Bronchial epithelial cell (primary cell): ENCODE measurements at regions not wholly inside any gene's neighbourhood (a gene's known extent, or its start where the extent isn't known, plus 50 kb on each side); places are given as distances from the start of the nearest gene placed in this dataset.
A peak's percentile ranks its signal among the peaks of the same experiment; 100 is the strongest.

Source experiments
- DNase-seq: peaks from one replicate; pipeline ENCODE4 v3.0.0-alpha.2; 2010; ENCODE audit warnings: low read depth
- FAIRE-seq: peaks from 2 replicates; lab custom pipeline; 2011; peaks lifted over from hg19 to GRCh38; lab: Jason Lieb, UNC
- H3K27me3 ChIP-seq: 2 replicates; pipeline ENCODE4 v1.5.1; 2011; ENCODE audit warnings: low read length; ENCODE audit not compliant: control insufficient read depth, insufficient read depth
- H3K36me3 ChIP-seq: 2 replicates; pipeline ENCODE4 v1.5.1; 2011; ENCODE audit warnings: low read length; ENCODE audit not compliant: control insufficient read depth, insufficient read depth
- H3K4me3 ChIP-seq: 2 replicates; pipeline ENCODE4 v1.5.1; 2011; ENCODE audit warnings: mild to moderate bottlenecking, low read depth, low read length, control low read depth
- CTCF ChIP-seq: IDR thresholded peaks from 2 replicates; pipeline ENCODE4 v1.5.1; 2011; ENCODE audit warnings: mild to moderate bottlenecking, moderate library complexity, low read length, control low read depth, inconsistent platforms; ENCODE audit not compliant: insufficient read depth, severe bottlenecking

- H3K36me3 ChIP-seq, result no peaks in the 10 kb centered on the region
- FAIRE-seq, result no peak
Measured at GRCh38 chr7:16967300-16967811, 85.6 kb upstream of the AGR3 start.

GRCh38 chr7:16970732-16971482 lies 89.1 kb upstream of the AGR3 start:
- FAIRE-seq, result no peak
- no peak overlapping the region for H3K4me3 ChIP-seq
- no peaks in the 10 kb centered on the region for H3K36me3 ChIP-seq
- no peaks in the 10 kb centered on the region for H3K27me3 ChIP-seq
- TF ChIP-seq CTCF, result no peak
- DNase-seq, result no peak

More at GRCh38 chr7:16967300-16967811, 85.6 kb upstream of the AGR3 start:
- Histone ChIP-seq H3K4me3 (no peak overlapping the region), H3K27me3 (no peaks in the 10 kb centered on the region)
- no peak for TF ChIP-seq CTCF
- no peak for DNase-seq

GRCh38 chr7:16975712-16976111 lies 93.9 kb upstream of the AGR3 start:
- FAIRE-seq, result no peak
- H3K4me3 ChIP-seq, result no peak overlapping the region
- DNase-seq, result no peak
- H3K36me3 ChIP-seq, result no peaks in the 10 kb centered on the region
- no peaks in the 10 kb centered on the region for H3K27me3 ChIP-seq
- no peak for TF ChIP-seq CTCF

- no peaks in the 10 kb centered on the region for H3K27me3 ChIP-seq
- no peak for TF ChIP-seq CTCF
- DNase-seq (peak; percentile 93), FAIRE-seq (no peak)
- no peaks in the 10 kb centered on the region for H3K36me3 ChIP-seq
- no peak overlapping the region for H3K4me3 ChIP-seq
Measured at GRCh38 chr7:16978358-16979244, 96.8 kb upstream of the AGR3 start.

GRCh38 chr7:16980539-16980938 lies 98.8 kb upstream of the AGR3 start:
- FAIRE-seq (no peak), DNase-seq (no peak)
- TF ChIP-seq CTCF, result no peak
- Histone ChIP-seq H3K27me3 (no peaks in the 10 kb centered on the region), H3K4me3 (no peak overlapping the region), H3K36me3 (no peaks in the 10 kb centered on the region)
